ENCODE measurements at regions not wholly inside any gene's neighbourhood (a gene's known extent, or its start where the extent isn't known, plus 50 kb on each side); places are given as distances from the start of the nearest gene placed in this dataset.

GRCh38 chr1:106747232-106747631 is 309.2 kb upstream of the PRMT6 start:
- Histone ChIP-seq H2AFZ (ENCODE audit: low read length) (no peak overlapping the region), H2BK12ac (ENCODE audit: low read length) (no peak overlapping the region), H3K4me1 (ENCODE audit: control insufficient read depth in 2 of 2, insufficient read depth in 1 of 2, low read depth in 1 of 2, low read length in 2 of 2) (peaks cover 0 to 7% of the 10 kb centered on the region in 2 donors), H3K36me3 (replicated peaks in 1 of 2; ENCODE audit: control insufficient read depth in 2 of 2, insufficient read depth in 2 of 2, low read length in 2 of 2) (no peaks in the 10 kb centered on the region), H3K79me1 (ENCODE audit: low read depth, low read length) (no peaks in the 10 kb centered on the region), H3K27me3 (ENCODE audit: control insufficient read depth in 3 of 3, insufficient read depth in 3 of 3, low read depth in 1 of 3, low read length in 3 of 3) (no peaks in the 10 kb centered on the region), H3K14ac (ENCODE audit: low read length) (no peak overlapping the region), H4K91ac (ENCODE audit: low read depth, low read length, poor library complexity) (no peak overlapping the region), H3K27ac (replicated peaks; ENCODE audit: low read length) (no peak overlapping the region), H3K9ac (ENCODE audit: low read depth, low read length, poor library complexity) (no peak overlapping the region), H3K4me2 (ENCODE audit: insufficient read depth, low read length, poor library complexity, severe bottlenecking) (no peak overlapping the region), H3K4me3 (ENCODE audit: low read length in 2 of 2) (no peak overlapping the region), H2BK15ac (ENCODE audit: low read length) (no peak overlapping the region), H3K18ac (ENCODE audit: low read length) (no peak overlapping the region), H3K4ac (ENCODE audit: low read length) (no peak overlapping the region), H2AK5ac (ENCODE audit: low read depth, low read length) (no peak overlapping the region), H3K23ac (ENCODE audit: low read depth, low read length, poor library complexity) (no peak overlapping the region), H2BK5ac (ENCODE audit: low read length) (no peak overlapping the region), H2BK120ac (ENCODE audit: low read depth, low read length) (no peak overlapping the region), H3K9me3 (replicated peaks in 1 of 2; ENCODE audit: control insufficient read depth in 2 of 2, insufficient read depth in 1 of 2, low read depth in 1 of 2, low read length in 2 of 2) (no peaks in the 10 kb centered on the region), H4K8ac (ENCODE audit: low read depth, low read length) (no peak overlapping the region)
- WGBS, 2 donors (ENCODE audit: extremely low coverage in 2 of 2, insufficient read length in 2 of 2, insufficient replicate concordance in 1 of 2) = no CpG with 5 or more reads among the region's 3 CpGs
- DNase-seq (ENCODE audit: low spot score) = no peak

GRCh38 chr1:106747791-106748190 is 308.7 kb upstream of the PRMT6 start:
- Histone ChIP-seq H3K9me3 (replicated peaks in 1 of 2; ENCODE audit: control insufficient read depth in 2 of 2, insufficient read depth in 1 of 2, low read depth in 1 of 2, low read length in 2 of 2) (no peaks in the 10 kb centered on the region), H2BK12ac (ENCODE audit: low read length) (no peak overlapping the region), H3K4ac (ENCODE audit: low read length) (no peak overlapping the region), H3K18ac (ENCODE audit: low read length) (no peak overlapping the region), H4K91ac (ENCODE audit: low read depth, low read length, poor library complexity) (no peak overlapping the region), H3K14ac (ENCODE audit: low read length) (no peak overlapping the region), H4K8ac (ENCODE audit: low read depth, low read length) (no peak overlapping the region), H2AK5ac (ENCODE audit: low read depth, low read length) (no peak overlapping the region), H3K9ac (ENCODE audit: low read depth, low read length, poor library complexity) (no peak overlapping the region), H2AFZ (ENCODE audit: low read length) (no peak overlapping the region), H3K23ac (ENCODE audit: low read depth, low read length, poor library complexity) (no peak overlapping the region), H3K27me3 (ENCODE audit: control insufficient read depth in 3 of 3, insufficient read depth in 3 of 3, low read depth in 1 of 3, low read length in 3 of 3) (no peaks in the 10 kb centered on the region), H3K27ac (replicated peaks; ENCODE audit: low read length) (no peak overlapping the region), H3K4me2 (ENCODE audit: insufficient read depth, low read length, poor library complexity, severe bottlenecking) (no peak overlapping the region), H3K4me3 (ENCODE audit: low read length in 2 of 2) (no peak overlapping the region), H2BK15ac (ENCODE audit: low read length) (no peak overlapping the region), H3K36me3 (replicated peaks in 1 of 2; ENCODE audit: control insufficient read depth in 2 of 2, insufficient read depth in 2 of 2, low read length in 2 of 2) (no peaks in the 10 kb centered on the region), H3K4me1 (ENCODE audit: control insufficient read depth in 2 of 2, insufficient read depth in 1 of 2, low read depth in 1 of 2, low read length in 2 of 2) (peaks cover 0 to 10% of the 10 kb centered on the region in 2 donors), H2BK5ac (ENCODE audit: low read length) (no peak overlapping the region), H2BK120ac (ENCODE audit: low read depth, low read length) (no peak overlapping the region), H3K79me1 (ENCODE audit: low read depth, low read length) (no peaks in the 10 kb centered on the region)
- no CpG with 5 or more reads among the region's 15 CpGs for WGBS, 2 donors (ENCODE audit: extremely low coverage in 2 of 2, insufficient read length in 2 of 2, insufficient replicate concordance in 1 of 2)
- DNase-seq (ENCODE audit: low spot score) = no peak

- no peak overlapping the region for H3K9ac ChIP-seq (ENCODE audit: low read depth, low read length, poor library complexity)
- no peak overlapping the region for H3K18ac ChIP-seq (ENCODE audit: low read length)
- H3K9me3 ChIP-seq (replicated peaks in 1 of 2; ENCODE audit: control insufficient read depth in 2 of 2, insufficient read depth in 1 of 2, low read depth in 1 of 2, low read length in 2 of 2) = no peaks in the 10 kb centered on the region
- no peak overlapping the region for H2BK15ac ChIP-seq (ENCODE audit: low read length)
- no peak overlapping the region for H3K4ac ChIP-seq (ENCODE audit: low read length)
- H3K4me2 ChIP-seq (ENCODE audit: insufficient read depth, low read length, poor library complexity, severe bottlenecking) = no peak overlapping the region
- H3K4me1 ChIP-seq (ENCODE audit: control insufficient read depth in 2 of 2, insufficient read depth in 1 of 2, low read depth in 1 of 2, low read length in 2 of 2) = peaks cover 0 to 12% of the 10 kb centered on the region in 2 donors
- no peak overlapping the region for H4K8ac ChIP-seq (ENCODE audit: low read depth, low read length)
- no peak overlapping the region for H2AFZ ChIP-seq (ENCODE audit: low read length)
- no peaks in the 10 kb centered on the region for H3K79me1 ChIP-seq (ENCODE audit: low read depth, low read length)
- no peak overlapping the region for H2AK5ac ChIP-seq (ENCODE audit: low read depth, low read length)
- no peak overlapping the region for H2BK12ac ChIP-seq (ENCODE audit: low read length)
- no peaks in the 10 kb centered on the region for H3K27me3 ChIP-seq (ENCODE audit: control insufficient read depth in 3 of 3, insufficient read depth in 3 of 3, low read depth in 1 of 3, low read length in 3 of 3)
- no peak overlapping the region for H3K23ac ChIP-seq (ENCODE audit: low read depth, low read length, poor library complexity)
- no peaks in the 10 kb centered on the region for H3K36me3 ChIP-seq (replicated peaks in 1 of 2; ENCODE audit: control insufficient read depth in 2 of 2, insufficient read depth in 2 of 2, low read length in 2 of 2)
- H4K91ac ChIP-seq (ENCODE audit: low read depth, low read length, poor library complexity) = no peak overlapping the region
- H3K14ac ChIP-seq (ENCODE audit: low read length) = no peak overlapping the region
- H2BK5ac ChIP-seq (ENCODE audit: low read length) = no peak overlapping the region
- no peak overlapping the region for H3K27ac ChIP-seq (replicated peaks; ENCODE audit: low read length)
- no peak overlapping the region for H3K4me3 ChIP-seq (ENCODE audit: low read length in 2 of 2)
- WGBS, 2 donors (ENCODE audit: extremely low coverage in 2 of 2, insufficient read length in 2 of 2, insufficient replicate concordance in 1 of 2) = no CpG with 5 or more reads among the region's 2 CpGs
- H2BK120ac ChIP-seq (ENCODE audit: low read depth, low read length) = no peak overlapping the region
- DNase-seq (ENCODE audit: low spot score) = no peak
These were observed 307.9 kb upstream of the PRMT6 start for GRCh38 chr1:106748606-106749005.

GRCh38 chr1:106749491-106749890 is 307.0 kb upstream of the PRMT6 start:
- Histone ChIP-seq H2AFZ (ENCODE audit: low read length) (no peak overlapping the region), H3K9me3 (replicated peaks in 1 of 2; ENCODE audit: control insufficient read depth in 2 of 2, insufficient read depth in 1 of 2, low read depth in 1 of 2, low read length in 2 of 2) (no peaks in the 10 kb centered on the region), H3K18ac (ENCODE audit: low read length) (no peak overlapping the region), H2BK5ac (ENCODE audit: low read length) (no peak overlapping the region), H3K14ac (ENCODE audit: low read length) (no peak overlapping the region), H2BK12ac (ENCODE audit: low read length) (no peak overlapping the region), H2BK120ac (ENCODE audit: low read depth, low read length) (no peak overlapping the region), H4K8ac (ENCODE audit: low read depth, low read length) (no peak overlapping the region), H4K91ac (ENCODE audit: low read depth, low read length, poor library complexity) (no peak overlapping the region), H3K27ac (replicated peaks; ENCODE audit: low read length) (no peak overlapping the region), H3K23ac (ENCODE audit: low read depth, low read length, poor library complexity) (no peak overlapping the region), H2BK15ac (ENCODE audit: low read length) (no peak overlapping the region), H3K4ac (ENCODE audit: low read length) (no peak overlapping the region), H3K4me3 (ENCODE audit: low read length in 2 of 2) (no peak overlapping the region), H3K79me1 (ENCODE audit: low read depth, low read length) (no peaks in the 10 kb centered on the region), H3K27me3 (ENCODE audit: control insufficient read depth in 3 of 3, insufficient read depth in 3 of 3, low read depth in 1 of 3, low read length in 3 of 3) (no peaks in the 10 kb centered on the region), H3K36me3 (replicated peaks in 1 of 2; ENCODE audit: control insufficient read depth in 2 of 2, insufficient read depth in 2 of 2, low read length in 2 of 2) (no peaks in the 10 kb centered on the region), H3K4me2 (ENCODE audit: insufficient read depth, low read length, poor library complexity, severe bottlenecking) (no peak overlapping the region), H3K9ac (ENCODE audit: low read depth, low read length, poor library complexity) (no peak overlapping the region), H3K4me1 (ENCODE audit: control insufficient read depth in 2 of 2, insufficient read depth in 1 of 2, low read depth in 1 of 2, low read length in 2 of 2) (peaks cover 0 to 13% of the 10 kb centered on the region in 2 donors), H2AK5ac (ENCODE audit: low read depth, low read length) (no peak overlapping the region)
- WGBS, 2 donors (ENCODE audit: extremely low coverage in 2 of 2, insufficient read length in 2 of 2, insufficient replicate concordance in 1 of 2) = no CpG with 5 or more reads among the region's 2 CpGs
- no peak for DNase-seq (ENCODE audit: low spot score)
